SK-MEL-5 (cell line): ENCODE measurements at regions not wholly inside any gene's neighbourhood (a gene's known extent, or its start where the extent isn't known, plus 50 kb on each side); places are given as distances from the start of the nearest gene placed in this dataset.
"Not testable (repeated sequence)": the region's sequence is repeated elsewhere in the genome, so short reads cannot be mapped to it uniquely, and the experiment has no call there.

ENCODE experiments used
- DNase-seq: peaks from one replicate; pipeline ENCODE4 v3.0.0-alpha.2; 2016; ENCODE audit warnings: low read depth, low spot score
- in situ Hi-C: cut with HindIII; loops from 2 replicates; pipeline ENCODE4 v1.10.0; 2016; ENCODE audit warnings: low sequenced_read_pairs, high pct_unique_total_duplicates, low pct_unique_long_range_greater_than_20kb

GRCh38 chr15:35186346-35186745, 101.3 kb upstream of the NANOGP8 start:
- in situ Hi-C loops: no loop called here
- DNase-seq: no peak

GRCh38 chr15:35184646-35185045, 99.6 kb upstream of the NANOGP8 start:
- in situ Hi-C loops: no loop called here

GRCh38 chr15:35182841-35183479, 97.9 kb upstream of the NANOGP8 start:
- in situ Hi-C loops: no loop called here
- DNase-seq: no peak

More at GRCh38 chr15:35184646-35185045, 99.6 kb upstream of the NANOGP8 start:
- no peak for DNase-seq

- no peak for DNase-seq
- in situ Hi-C loops: no loop called here
These were observed 96.4 kb upstream of the NANOGP8 start for GRCh38 chr15:35181538-35181937.

- DNase-seq: no peak
- in situ Hi-C loops: no loop called here
These were observed 94.6 kb upstream of the NANOGP8 start for GRCh38 chr15:35179739-35180138.

GRCh38 chr15:35178186-35178585, 93.1 kb upstream of the NANOGP8 start:
- in situ Hi-C loops, DNase-seq: not testable (repeated sequence)

GRCh38 chr15:35174948-35175347, 89.9 kb upstream of the NANOGP8 start:
- no peak for DNase-seq
- in situ Hi-C loops: no loop called here

GRCh38 chr15:35173444-35174118, 88.5 kb upstream of the NANOGP8 start:
- DNase-seq: no peak
- in situ Hi-C loops: no loop called here

GRCh38 chr15:35170207-35170606, 85.1 kb upstream of the NANOGP8 start:
- peak; percentile 5 for DNase-seq
- in situ Hi-C loops: no loop called here

GRCh38 chr15:35168464-35168863, 83.4 kb upstream of the NANOGP8 start:
- no peak for DNase-seq
- in situ Hi-C loops: no loop called here

GRCh38 chr15:35167675-35168074, 82.6 kb upstream of the NANOGP8 start:
- in situ Hi-C loops: no loop called here

GRCh38 chr15:35166730-35167359, 81.8 kb upstream of the NANOGP8 start:
- DNase-seq: no peak
- in situ Hi-C loops: no loop called here

More at GRCh38 chr15:35167675-35168074, 82.6 kb upstream of the NANOGP8 start:
- no peak for DNase-seq

- in situ Hi-C loops: no loop called here
- no peak for DNase-seq
These were observed 76.6 kb upstream of the NANOGP8 start for GRCh38 chr15:35161694-35162093.

GRCh38 chr15:35159170-35159569, 74.1 kb upstream of the NANOGP8 start:
- in situ Hi-C loops: no loop called here
- no peak for DNase-seq

GRCh38 chr15:35151782-35152181, 66.7 kb upstream of the NANOGP8 start:
- no peak for DNase-seq
- in situ Hi-C loops: no loop called here

- in situ Hi-C loops: no loop called here
- DNase-seq: no peak
These were observed 66.3 kb upstream of the NANOGP8 start for GRCh38 chr15:35151381-35151780.

- no peak for DNase-seq
- in situ Hi-C loops: no loop called here
These were observed 65.3 kb upstream of the NANOGP8 start for GRCh38 chr15:35150361-35150760.

GRCh38 chr15:35145336-35145735, 60.2 kb upstream of the NANOGP8 start:
- in situ Hi-C loops: no loop called here
- no peak for DNase-seq

GRCh38 chr15:35142578-35142977, 57.5 kb upstream of the NANOGP8 start:
- DNase-seq: no peak
- in situ Hi-C loops: no loop called here
